NCI-H2196 treated with DMSO at 0.1 percent for 48 hours (cell line): ENCODE measurements at regions not wholly inside any gene's neighbourhood (a gene's known extent, or its start where the extent isn't known, plus 50 kb on each side); places are given as distances from the start of the nearest gene placed in this dataset.

Experiments used
- DNase-seq: peaks from one replicate; lab custom pipeline; 2025; ENCODE audit not compliant: unreplicated experiment; lab: John Stamatoyannopoulos, UW

DNA sequence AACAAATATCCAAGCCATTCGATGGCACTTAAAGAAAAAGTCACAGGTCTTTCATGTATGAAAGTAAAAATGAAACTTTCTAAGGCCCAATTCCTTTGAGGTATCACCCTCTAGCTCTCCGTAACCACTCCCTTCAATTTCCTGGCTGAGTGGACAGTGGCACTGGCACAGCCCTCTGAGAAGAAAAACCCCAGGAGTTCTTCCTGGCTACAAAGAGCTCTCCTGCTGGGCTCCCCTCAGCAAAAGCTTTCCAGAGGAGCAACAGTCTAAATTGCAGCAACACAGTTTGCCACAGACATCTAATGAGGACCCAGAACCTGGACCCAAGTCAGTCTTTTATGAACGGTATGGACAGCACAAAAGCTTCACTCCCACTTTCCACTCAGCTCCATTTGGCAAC is 71.8 kb downstream of the FUNDC1 start:
- no peak for DNase-seq

DNA sequence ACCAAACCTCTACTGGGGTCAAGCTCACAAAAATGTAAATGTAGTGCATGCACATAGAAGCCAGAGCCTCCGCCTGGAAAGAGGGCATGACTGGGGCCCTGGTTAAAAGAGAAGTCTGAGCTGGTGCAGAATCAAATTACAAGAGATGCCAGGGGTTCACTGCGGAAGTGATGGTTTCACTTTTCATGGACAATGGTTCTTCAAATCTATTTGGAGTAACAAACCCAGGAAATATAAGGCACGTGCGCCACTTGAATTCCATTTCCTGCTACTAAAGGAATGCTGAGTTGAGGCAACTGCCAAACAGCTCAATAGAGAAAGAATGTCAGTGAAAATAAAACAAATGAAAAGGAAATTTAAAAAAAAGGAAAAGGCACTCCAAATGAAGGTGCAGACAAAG is 79.8 kb downstream of the FUNDC1 start:
- no peak for DNase-seq

- DNase-seq = no peak
Observed at GRCh38 chrX:44459501-44459900, 83.2 kb downstream of the FUNDC1 start.

- no peak for DNase-seq
Observed at GRCh38 chrX:44456685-44457084, 86.0 kb downstream of the FUNDC1 start.

DNA sequence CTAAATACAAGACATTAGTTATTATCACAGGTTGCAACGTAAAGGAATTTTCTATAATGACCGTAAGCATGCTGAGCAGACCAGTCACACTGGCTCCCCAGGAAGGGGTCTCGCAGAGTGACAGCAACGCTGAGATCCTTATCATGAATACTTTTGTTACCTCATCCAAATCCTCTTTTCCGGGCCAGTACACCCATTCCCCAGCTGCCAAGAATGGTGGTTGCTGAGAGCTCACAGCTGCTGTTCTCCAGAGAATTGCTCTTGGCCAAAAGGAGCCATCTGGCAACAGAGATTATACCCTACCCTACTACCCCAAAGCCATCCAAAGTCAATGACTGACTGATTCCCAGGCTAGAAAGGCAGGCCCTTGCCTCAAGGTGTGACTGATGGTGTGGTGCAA is 91.6 kb downstream of the FUNDC1 start:
- no peak for DNase-seq

- no peak for DNase-seq
Observed at GRCh38 chrX:44447214-44447613, 95.4 kb downstream of the FUNDC1 start.

- DNase-seq = no peak
Observed at GRCh38 chrX:44440006-44440405, 96.5 kb upstream of the EFHC2 start.

DNA sequence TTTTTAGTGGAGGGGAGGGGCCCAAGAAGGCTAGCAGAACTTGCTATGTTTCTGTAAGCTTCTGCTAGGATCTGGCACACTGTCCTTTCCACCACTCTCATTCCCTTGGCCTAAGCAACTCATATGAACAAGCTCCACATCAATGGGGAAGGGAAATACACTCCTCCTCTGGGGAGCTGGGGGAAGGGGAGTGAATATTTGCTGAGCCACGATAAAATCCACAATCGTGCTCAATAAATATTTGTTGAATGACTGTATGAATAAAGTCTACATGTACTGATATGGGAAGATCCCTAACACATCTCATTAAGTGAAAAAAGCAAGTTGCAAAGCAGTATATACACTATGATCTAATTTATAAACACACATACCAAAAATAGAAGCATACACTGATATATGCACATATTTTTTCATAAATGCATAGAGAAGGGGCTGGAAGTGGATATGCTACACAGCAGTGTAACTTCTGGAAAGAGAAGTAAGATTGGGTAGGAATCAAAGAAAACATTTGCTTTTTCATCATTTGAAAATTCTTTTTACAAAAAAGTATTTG is 95.8 kb upstream of the EFHC2 start:
- DNase-seq = no peak

DNA sequence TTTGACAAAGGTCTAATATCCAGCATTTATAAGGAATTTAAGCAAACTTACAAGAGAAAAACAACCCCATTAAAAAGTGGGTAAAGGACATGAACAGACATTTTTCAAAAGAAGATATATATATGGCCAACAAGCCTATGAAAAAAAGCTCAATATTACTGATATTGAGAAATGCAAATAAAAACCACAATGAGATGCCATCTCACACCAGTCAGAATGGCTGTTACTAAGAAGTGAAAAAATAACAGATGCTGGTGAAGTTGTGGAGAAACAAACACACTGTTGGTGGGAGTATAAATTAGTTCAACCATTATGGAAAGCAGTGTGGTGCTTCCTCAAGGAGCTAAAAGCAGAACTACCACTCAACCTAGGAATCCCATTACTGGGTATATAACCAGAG is 91.6 kb upstream of the EFHC2 start:
- DNase-seq = no peak

GRCh38 chrX:44433556-44433955 is 90.1 kb upstream of the EFHC2 start:
- DNase-seq = no peak

- no peak for DNase-seq
Observed at GRCh38 chrX:44432641-44433040, 89.2 kb upstream of the EFHC2 start.

DNA sequence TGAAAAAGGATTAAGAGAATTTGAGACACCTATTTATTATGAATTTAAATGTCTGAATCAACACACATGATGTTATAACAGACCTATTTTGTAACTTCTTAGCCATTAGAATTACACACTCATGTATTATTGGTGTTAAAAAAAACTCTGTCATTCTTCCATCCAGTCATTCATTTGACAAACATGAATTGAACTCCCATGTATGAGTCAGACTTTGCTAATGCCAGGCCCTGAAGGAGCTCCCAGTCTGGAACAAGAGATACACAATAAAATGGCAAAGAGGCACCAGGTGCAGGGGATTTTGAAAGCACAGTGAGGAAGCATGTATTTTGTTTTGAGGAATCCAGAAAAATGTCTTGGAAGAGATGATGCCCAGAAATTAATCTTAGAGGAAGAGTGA is 87.7 kb upstream of the EFHC2 start:
- peak; percentile 11 for DNase-seq

DNA sequence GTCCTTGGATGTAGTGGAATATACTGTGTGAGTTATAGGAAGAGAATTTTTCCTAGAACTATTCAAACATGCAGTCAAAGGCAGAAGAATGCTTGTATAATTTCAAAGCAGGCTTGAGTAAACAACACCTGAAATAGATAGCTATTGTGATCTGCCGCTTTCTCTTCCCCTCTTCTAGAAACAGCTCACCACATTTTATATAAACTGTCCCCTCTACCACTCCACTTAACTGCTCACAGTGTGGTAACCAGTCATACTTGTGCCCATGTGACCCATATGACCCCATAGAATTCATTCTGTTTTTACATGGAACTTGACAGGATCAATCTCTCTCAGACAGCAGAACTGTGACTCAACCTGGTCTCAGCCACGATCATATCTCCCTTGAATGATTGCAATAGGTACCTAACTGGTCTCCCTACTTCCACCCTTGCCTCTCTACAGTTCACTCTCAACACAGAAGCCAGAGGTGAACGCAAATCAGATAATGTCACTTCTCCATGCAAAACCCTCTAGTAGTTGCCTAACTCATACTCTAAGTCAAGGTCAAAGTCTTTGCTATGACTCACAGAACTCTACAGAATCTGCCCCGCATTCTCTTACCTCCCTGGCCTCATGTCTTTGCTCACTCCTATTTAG is 85.6 kb upstream of the EFHC2 start:
- DNase-seq = peak; percentile 4

GRCh38 chrX:44422631-44423030 is 79.2 kb upstream of the EFHC2 start:
- no peak for DNase-seq

DNA sequence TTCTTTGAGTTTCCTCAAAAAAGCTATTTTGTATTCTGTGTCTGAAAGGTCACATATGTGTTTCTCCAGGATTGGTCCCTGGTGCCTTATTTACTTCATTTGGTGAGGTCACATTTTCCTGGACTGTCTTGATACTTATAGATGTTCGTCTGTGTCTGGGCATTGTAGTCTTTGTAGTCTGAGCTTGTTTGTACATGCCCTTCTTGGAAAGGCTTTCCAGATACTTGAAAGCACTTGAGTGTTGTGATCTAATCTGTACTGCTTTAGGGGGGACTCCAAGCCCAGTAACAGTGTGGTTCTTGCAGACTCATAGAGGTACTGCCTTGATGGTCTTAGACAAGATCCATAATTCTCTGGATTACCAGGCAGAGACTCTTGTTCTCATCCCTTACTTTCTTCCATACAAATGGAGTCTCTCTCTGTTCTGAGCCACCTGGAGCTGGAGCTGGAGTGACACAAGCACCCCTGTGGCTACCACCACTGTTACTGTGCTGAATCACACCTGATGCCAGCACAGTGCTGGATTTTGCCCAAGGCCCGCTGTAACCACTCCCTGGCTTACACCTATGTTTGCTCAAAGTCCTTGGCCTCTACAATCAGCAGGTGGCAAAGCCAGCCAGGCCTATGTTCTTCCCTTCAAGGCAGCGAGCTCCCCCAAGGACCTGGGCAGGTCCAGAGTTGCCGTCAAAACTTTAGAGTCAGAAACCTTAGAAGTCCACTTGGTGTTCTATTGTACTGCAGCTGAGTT is 72.3 kb upstream of the EFHC2 start:
- peak; percentile 11 for DNase-seq

DNA sequence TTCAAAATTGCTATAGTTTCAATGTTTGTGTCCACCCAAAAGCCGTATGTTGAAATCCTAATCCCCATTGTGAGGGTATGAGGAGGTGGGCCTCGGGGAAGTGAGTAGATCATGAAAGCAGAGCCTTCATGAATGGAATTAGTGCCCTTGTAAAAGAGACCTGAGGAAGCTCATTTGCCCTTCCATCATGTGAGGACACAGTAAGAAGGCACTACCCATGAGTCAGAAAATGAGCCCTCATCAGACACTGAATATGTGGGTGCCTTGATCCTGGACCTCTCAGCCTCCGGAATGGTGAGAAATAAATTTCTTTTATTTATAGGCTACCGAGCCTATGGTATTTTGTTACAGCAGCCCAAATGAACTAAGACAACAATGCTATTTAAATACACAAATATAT is 57.7 kb upstream of the EFHC2 start:
- no peak for DNase-seq

DNA sequence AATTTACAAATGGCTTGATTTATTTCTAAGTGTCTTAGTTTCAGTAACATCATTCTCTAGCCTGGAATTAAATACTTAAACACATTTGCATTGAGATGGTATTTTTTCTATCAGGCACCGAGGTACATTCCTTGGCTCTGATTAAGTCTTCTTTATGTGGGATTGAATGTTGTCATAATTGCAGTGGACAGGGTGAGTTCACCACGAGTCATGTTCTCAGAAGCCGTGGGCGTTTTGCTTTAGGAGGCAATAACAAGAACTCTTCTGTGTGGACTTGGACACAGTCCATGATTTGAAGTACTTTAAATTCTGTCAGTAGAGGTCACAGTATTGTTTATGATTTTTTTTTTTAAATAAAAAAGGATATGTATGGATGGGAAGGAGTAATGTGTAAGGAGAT is 57.1 kb upstream of the EFHC2 start:
- DNase-seq = no peak

DNA sequence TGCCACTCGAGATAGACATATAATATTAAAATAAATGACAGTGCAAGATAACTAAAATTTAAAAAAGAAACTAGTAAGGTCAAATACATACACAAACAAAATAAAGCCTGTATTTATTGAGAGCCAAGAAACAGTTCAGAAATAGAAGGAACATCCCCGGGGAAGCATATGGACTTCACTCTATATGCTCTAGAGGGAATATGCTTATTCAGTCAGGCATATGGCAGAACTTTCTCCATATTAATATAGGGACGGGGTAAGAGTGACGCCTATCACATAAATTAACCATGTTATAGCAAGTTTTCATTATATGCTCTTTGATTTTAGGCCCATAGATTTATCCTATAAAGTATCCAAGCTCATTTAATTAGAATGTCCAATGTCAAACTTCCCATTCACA is 56.7 kb upstream of the EFHC2 start:
- DNase-seq = no peak
